HG03558 (cell line): ENCODE measurements at regions not wholly inside any gene's neighbourhood (a gene's known extent, or its start where the extent isn't known, plus 50 kb on each side); places are given as distances from the start of the nearest gene placed in this dataset.
"Not testable (repeated sequence)": the region's sequence is repeated elsewhere in the genome, so short reads cannot be mapped to it uniquely, and the experiment has no call there.

Experiments used
- ATAC-seq: cut with Tn5 transposase; IDR thresholded peaks from one replicate; pipeline ENCODE4 v1.9.1; 2021; ENCODE audit warnings: moderate number of reproducible peaks; ENCODE audit not compliant: unreplicated experiment; ENCODE audit errors: extremely low read depth

DNA sequence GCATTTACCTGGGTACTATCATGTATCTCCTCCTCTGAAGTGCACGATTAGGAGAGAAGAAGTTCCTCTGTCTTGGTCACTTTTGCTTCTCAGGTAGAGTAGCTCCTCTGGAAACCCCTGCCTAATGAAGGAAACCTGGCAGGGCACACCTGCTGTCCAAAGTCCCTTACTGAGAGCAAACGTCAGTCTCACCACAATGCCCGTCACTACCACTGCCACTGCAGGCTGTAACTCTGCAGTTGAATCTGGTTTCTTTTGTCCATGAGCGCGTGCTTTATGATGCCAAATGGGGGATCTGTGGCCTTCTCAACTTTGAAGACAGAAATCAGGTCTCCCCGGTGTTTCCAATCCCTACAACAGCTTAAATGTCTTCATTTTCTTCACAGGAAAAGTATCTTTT, 1068.6 kb downstream of the BCL11B start:
- ATAC-seq, result no peak

GRCh38 chr14:98204139-98204538, 1067.9 kb downstream of the BCL11B start:
- ATAC-seq, result no peak

GRCh38 chr14:98207415-98207814, 1064.6 kb downstream of the BCL11B start:
- ATAC-seq, result no peak

GRCh38 chr14:98208211-98208611, 1063.8 kb downstream of the BCL11B start:
- no peak for ATAC-seq

- ATAC-seq, result no peak
These were observed 1063.1 kb downstream of the BCL11B start for GRCh38 chr14:98208943-98209342.

GRCh38 chr14:98210045-98210672, 1061.8 kb downstream of the BCL11B start:
- ATAC-seq, result no peak

DNA sequence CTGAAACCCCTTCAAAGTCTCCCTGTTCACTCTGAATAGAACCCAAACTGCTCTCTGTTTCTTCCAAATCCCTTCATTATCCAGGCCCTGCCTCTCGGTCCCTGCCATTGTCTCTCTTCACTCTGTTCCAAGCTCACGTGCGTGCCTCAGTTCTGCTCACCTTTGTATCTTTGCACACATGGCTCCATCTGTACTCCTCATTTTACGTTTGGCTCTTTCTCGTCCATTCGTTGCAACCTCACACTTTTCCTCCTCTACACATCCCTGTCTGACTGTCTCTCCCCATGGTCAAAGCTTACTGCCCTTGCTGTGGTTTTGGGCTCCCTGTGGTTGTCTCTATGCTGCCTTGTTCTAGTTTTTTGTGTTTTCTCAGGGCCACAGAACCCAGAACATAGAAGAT, 1054.5 kb downstream of the BCL11B start:
- ATAC-seq, result no peak

DNA sequence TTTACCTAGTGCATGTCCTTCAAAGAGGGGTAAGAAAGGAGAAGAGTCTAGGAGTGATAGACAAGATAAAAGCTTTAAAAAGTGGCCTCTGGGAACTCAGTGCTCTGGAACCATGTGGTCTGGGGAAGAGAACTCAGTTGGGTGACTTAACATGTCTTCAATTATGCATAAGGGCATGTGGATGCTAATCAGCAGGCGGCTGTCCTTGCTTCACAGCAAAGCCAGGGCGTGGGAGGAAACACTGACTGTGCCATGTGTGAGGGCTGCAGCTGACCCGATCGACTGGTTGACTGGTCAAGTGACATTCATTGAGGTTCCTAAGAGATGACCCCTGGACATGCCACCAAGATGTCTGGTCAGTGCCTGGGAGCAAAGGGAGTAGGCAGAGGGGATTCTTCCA, 1053.8 kb downstream of the BCL11B start:
- ATAC-seq, result no peak

GRCh38 chr14:98219638-98220037, 1052.4 kb downstream of the BCL11B start:
- no peak for ATAC-seq

GRCh38 chr14:98223106-98223505, 1048.9 kb downstream of the BCL11B start:
- no peak for ATAC-seq

DNA sequence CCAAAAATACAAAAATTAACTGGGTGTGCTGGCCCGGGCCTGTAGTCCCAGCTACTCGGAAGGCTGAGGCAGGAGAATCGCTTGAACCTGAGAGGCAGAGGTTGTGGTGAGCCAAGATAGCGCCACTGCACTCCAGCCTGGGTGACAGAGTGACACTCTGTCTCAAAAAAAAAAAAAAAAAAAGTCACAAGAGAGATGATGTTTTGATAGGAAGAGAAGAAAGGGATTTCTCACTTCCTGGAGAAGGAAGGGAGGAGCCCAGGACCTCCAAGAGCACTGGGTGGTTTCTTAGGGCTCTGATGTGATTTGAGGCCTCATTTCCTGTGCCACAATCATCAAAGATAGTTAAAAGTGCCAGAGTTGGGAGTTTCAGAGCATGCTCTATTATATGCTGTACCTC, 1048.3 kb downstream of the BCL11B start:
- ATAC-seq, result not testable (repeated sequence)

GRCh38 chr14:98226411-98226810, 1045.6 kb downstream of the BCL11B start:
- no peak for ATAC-seq

GRCh38 chr14:98227000-98227726, 1044.8 kb downstream of the BCL11B start:
- no peak for ATAC-seq

- no peak for ATAC-seq
These were observed 1044.3 kb downstream of the BCL11B start for GRCh38 chr14:98227727-98228111.

GRCh38 chr14:98229656-98230366, 1042.2 kb downstream of the BCL11B start:
- no peak for ATAC-seq

DNA sequence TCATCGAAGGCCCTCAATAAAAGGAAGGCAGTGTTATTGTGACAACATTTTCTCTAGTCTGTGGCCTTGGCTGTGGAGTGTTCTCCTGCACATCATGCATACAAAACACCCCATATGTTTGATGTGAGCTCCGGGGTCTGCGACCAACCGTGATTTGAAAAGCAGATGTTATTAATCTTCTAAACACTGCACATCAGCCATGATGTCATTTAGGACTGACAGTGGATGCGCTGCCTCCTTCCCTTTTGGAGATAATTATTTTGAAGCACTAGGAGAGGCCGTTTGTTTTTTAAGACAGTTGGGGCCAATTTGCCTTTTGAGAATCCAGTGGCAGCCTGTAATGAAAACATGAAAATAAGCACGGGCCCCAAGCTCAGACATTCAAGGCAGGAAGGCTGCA, 1041.6 kb downstream of the BCL11B start:
- ATAC-seq, result no peak

DNA sequence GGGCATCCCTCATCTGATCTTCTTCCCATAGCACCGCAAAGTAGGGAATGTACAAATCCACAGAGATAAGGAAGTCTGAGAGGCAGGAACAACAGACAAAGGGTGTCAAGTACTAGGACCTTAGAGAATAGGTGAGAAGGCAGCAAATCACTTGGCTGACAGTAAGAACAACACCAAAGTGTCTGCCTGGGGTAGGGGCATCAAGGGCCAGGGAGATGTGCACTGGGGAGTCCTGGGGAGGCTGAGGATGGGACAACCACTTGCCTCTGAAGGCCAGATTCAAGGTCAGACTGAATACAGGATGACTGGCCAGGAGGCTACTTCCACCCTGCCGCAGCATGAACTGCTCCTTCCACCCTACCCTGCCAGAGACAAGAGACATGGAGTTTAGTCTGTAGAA, 1040.8 kb downstream of the BCL11B start:
- no peak for ATAC-seq

DNA sequence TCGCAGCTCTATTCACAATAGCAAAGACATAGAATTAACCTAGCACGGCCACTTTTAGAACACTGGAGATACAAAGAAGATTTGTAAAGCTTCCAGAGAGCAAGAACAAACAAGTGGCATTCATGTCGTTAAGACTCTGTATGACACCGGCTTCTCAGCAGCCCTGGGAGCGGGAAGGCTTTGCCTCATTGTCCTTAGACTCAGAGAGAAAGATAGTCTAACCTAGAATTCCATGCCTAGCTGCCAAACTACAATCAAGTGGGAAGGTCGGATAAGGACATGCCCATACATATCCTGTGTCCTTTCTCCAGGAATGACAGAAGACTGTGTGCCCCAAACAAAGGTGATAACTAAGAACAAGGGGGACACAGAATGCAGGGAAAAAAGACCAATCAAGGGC, 1038.3 kb downstream of the BCL11B start:
- no peak for ATAC-seq

- ATAC-seq, result no peak
These were observed 1037.8 kb downstream of the BCL11B start for GRCh38 chr14:98234208-98234607.

- ATAC-seq, result no peak
These were observed 1035.7 kb downstream of the BCL11B start for GRCh38 chr14:98236314-98236713.

- ATAC-seq, result no peak
These were observed 1034.1 kb downstream of the BCL11B start for GRCh38 chr14:98237939-98238338.
